ENCODE measurements at regions not wholly inside any gene's neighbourhood (a gene's known extent, or its start where the extent isn't known, plus 50 kb on each side); places are given as distances from the start of the nearest gene placed in this dataset.

DNA sequence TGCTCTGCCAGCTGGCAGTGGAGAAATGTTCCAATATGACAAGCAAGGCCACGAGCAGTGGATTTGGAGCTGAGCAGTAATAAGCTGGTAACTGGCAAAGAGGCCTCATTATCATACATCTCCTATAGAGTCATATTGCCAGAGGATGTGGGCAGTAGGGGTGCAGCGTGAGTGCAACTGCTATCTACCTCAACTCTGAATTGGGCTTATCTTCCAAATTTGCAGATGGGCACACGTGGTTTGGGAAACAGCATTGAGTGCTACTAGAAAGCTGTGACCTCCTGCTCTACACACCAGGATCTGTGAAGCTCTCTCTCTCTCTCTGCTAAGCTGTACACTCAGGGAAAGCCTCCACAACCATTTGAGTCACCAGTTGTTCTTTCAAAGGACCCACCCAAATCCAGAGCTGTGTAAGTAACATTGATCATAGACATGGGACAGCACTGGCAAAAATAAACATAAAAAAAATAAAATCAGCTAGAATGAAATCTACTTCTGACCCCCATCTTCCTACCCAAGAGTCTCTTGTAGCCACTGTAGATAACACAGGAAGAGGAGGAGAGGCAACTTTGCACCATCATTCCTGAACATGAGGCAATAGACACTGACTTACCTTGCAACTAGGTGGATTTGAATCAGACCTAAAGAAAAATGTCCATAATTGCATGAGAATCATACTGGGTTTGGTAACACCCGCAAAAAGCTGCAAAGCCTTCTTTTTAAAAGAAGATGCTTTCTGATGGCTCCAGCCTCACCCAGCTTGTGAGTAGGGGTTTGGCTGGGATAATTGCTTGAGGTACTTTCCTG lies 82.9 kb upstream of the THBS1 start:
- peaks cover 66% of the 10 kb centered on the region for H3K4me1 Mint-ChIP-seq
- peak overlapping the region; percentile 55 to 70 (median 63) for H3K27ac Mint-ChIP-seq
- H3K4me3 Mint-ChIP-seq, result no peak overlapping the region
- H3K36me3 Mint-ChIP-seq (ENCODE audit: low read depth), result no peaks in the 10 kb centered on the region
- peaks cover 8% of the 10 kb centered on the region for H3K27me3 Mint-ChIP-seq (ENCODE audit: low read depth)
- H3K9me3 Mint-ChIP-seq, result no peaks in the 10 kb centered on the region
- TF ChIP-seq, protein P1, sequence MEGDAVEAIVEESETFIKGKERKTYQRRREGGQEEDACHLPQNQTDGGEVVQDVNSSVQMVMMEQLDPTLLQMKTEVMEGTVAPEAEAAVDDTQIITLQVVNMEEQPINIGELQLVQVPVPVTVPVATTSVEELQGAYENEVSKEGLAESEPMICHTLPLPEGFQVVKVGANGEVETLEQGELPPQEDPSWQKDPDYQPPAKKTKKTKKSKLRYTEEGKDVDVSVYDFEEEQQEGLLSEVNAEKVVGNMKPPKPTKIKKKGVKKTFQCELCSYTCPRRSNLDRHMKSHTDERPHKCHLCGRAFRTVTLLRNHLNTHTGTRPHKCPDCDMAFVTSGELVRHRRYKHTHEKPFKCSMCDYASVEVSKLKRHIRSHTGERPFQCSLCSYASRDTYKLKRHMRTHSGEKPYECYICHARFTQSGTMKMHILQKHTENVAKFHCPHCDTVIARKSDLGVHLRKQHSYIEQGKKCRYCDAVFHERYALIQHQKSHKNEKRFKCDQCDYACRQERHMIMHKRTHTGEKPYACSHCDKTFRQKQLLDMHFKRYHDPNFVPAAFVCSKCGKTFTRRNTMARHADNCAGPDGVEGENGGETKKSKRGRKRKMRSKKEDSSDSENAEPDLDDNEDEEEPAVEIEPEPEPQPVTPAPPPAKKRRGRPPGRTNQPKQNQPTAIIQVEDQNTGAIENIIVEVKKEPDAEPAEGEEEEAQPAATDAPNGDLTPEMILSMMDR (IDR thresholded peaks at IDR 0.05; ENCODE audit: unreplicated experiment in 3 of 3), result no peak

DNA sequence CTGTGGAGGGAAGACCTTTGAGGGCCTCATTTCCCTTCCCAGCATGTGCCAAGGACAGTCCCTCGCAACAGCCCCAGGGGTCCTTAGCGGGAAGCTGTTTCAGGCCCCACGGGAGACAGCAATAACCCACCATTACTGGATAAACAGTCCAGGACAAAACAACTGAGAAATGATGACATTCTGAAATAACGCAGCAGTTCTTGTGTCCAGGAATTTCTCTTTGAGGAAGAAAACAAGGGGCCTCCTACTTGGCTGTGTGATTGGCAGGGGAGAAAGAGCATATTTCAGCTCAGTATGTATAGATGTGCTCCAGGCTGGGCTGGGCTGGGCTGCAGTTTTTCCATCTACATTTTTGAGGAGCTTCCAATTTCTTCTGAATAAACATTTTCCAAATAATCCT lies 82.2 kb upstream of the THBS1 start:
- Mint-ChIP-seq H3K9me3 (no peaks in the 10 kb centered on the region), H3K36me3 (ENCODE audit: low read depth) (no peaks in the 10 kb centered on the region), H3K27me3 (ENCODE audit: low read depth) (peaks cover 8% of the 10 kb centered on the region)

DNA sequence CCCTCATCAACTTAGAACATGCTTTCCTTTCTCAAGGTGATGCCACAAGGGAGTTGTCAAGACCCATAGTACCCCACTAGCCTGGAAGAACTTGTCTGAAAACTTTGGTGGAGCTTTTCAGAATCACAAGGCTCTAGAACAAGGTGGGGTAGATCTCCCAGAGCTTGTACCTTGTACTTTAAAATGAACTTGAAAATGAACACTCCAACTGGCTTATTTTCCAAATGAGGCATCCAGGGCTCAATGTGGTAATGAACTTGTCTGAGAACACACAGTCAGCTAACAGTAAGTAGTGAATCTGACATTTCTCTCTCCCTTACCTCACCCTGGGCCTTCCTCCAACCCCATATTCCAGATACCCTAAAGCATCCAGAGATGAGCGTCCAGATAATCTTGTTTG lies 81.8 kb upstream of the THBS1 start:
- peaks cover 60% of the 10 kb centered on the region for H3K4me1 Mint-ChIP-seq
- TF ChIP-seq, protein P1 (IDR thresholded peaks at IDR 0.05; ENCODE audit: unreplicated experiment in 3 of 3), result no peak
- H3K9me3 Mint-ChIP-seq, result no peaks in the 10 kb centered on the region

More for the DNA sequence above, 82.2 kb upstream of the THBS1 start:
- TF ChIP-seq, protein P1 (IDR thresholded peaks at IDR 0.05; ENCODE audit: unreplicated experiment in 3 of 3), result no peak
- H3K27ac Mint-ChIP-seq, result peak overlapping the region; percentile 55 to 70 (median 63)
- peaks cover 64% of the 10 kb centered on the region for H3K4me1 Mint-ChIP-seq
- no peak overlapping the region for H3K4me3 Mint-ChIP-seq

DNA sequence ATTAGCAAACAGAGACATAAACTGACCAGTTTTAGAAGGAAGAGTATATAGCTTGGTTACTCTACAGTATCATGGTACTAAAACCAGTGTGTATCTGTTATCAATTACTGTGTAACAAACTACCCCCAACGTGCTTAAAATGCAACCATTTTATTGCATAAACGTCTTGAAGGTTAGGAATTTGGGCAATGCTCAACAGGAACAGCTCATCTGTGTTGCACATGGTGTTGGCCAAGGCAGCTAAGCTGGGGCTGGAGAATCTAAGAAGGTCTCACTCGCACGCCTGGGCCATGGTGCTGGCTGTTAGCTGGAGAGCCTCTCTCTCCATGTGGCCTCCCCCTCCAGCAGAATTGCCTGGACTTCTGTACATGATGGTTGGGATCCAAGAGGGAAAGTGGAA lies 81.2 kb upstream of the THBS1 start:
- TF ChIP-seq, protein P1 (IDR thresholded peaks at IDR 0.05; ENCODE audit: unreplicated experiment in 3 of 3), result no peak
- H3K27me3 Mint-ChIP-seq (ENCODE audit: low read depth), result peaks cover 8% of the 10 kb centered on the region
- H3K4me1 Mint-ChIP-seq, result peaks cover 56% of the 10 kb centered on the region
- H3K9me3 Mint-ChIP-seq, result no peaks in the 10 kb centered on the region
- no peak overlapping the region for H3K4me3 Mint-ChIP-seq
- no peaks in the 10 kb centered on the region for H3K36me3 Mint-ChIP-seq (ENCODE audit: low read depth)
- H3K27ac Mint-ChIP-seq, result peak overlapping the region in 2 of 3 experiments; percentile 4 to 63

More for the DNA sequence above, 81.8 kb upstream of the THBS1 start:
- no peak overlapping the region for H3K4me3 Mint-ChIP-seq
- peaks cover 8% of the 10 kb centered on the region for H3K27me3 Mint-ChIP-seq (ENCODE audit: low read depth)
- peak overlapping the region; percentile 55 to 70 (median 63) for H3K27ac Mint-ChIP-seq
- H3K36me3 Mint-ChIP-seq (ENCODE audit: low read depth), result no peaks in the 10 kb centered on the region

DNA sequence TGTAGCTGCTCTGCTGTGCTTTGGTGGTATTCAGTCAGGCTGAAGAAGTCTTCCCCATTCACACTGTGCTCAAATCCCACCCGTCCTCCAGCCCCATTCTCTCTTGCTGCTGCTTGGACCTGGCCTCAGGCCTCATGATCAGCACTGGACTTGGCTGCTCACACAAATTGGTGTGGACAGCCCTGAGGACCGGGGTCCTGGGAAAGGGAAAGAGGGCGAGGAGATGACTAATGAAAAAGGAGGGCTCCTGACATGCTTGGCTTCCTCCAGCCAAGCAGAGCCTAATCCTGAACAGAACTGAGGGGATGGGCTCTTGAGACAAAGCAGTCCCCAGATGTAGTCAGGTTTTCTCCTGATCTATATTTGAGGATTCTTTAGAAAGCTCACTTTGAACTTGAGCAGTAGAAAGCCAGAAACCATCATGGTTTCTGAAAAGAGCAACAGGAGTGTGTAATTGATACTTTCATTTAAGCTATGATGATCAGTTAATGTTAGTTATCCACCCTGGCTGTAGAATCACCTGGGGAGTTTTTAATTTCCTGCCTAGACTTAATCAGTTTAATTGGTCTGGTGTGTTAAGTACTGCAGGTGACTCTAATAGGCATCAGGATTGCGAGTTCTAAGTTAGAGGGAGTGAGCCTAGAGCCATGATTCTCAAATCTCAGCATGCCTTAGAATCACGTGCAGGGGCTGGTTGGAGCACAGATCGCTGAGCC lies 79.4 kb upstream of the THBS1 start:
- peaks cover 45% of the 10 kb centered on the region for H3K4me1 Mint-ChIP-seq
- TF ChIP-seq, protein P1 (IDR thresholded peaks at IDR 0.05; ENCODE audit: unreplicated experiment in 3 of 3), result no peak
- peaks cover 4% of the 10 kb centered on the region for H3K27me3 Mint-ChIP-seq (ENCODE audit: low read depth)
- H3K27ac Mint-ChIP-seq, result peak overlapping the region in 2 of 3 experiments; percentile 32 to 74
- H3K36me3 Mint-ChIP-seq (ENCODE audit: low read depth), result no peaks in the 10 kb centered on the region
- no peaks in the 10 kb centered on the region for H3K9me3 Mint-ChIP-seq
- H3K4me3 Mint-ChIP-seq, result no peak overlapping the region
